ENCODE measurements at regions not wholly inside any gene's neighbourhood (a gene's known extent, or its start where the extent isn't known, plus 50 kb on each side); places are given as distances from the start of the nearest gene placed in this dataset.

- Histone ChIP-seq H3K9me3 (no peaks in the 10 kb centered on the region), H3K9ac (no peak overlapping the region), H3F3A (replicated peaks; ENCODE audit: insufficient read depth) (no peaks in the 10 kb centered on the region), H3K4me1 (ENCODE audit: control insufficient read depth in 1 of 2, insufficient read depth in 2 of 2, low read depth in 1 of 2, low read length in 1 of 2) (no peaks in the 10 kb centered on the region), H3K27ac (ENCODE audit: low read depth in 2 of 2, low read length in 1 of 2) (no peak overlapping the region), H3K36me3 (replicated peaks in 1 of 2; ENCODE audit: control insufficient read depth in 1 of 2, insufficient read depth in 2 of 2, low read length in 1 of 2) (no peaks in the 10 kb centered on the region), H3K27me3 (ENCODE audit: insufficient read depth) (no peaks in the 10 kb centered on the region), H3K79me2 (ENCODE audit: insufficient read depth) (no peaks in the 10 kb centered on the region), H3K4me3 (ENCODE audit: low read depth in 2 of 2, low read length in 1 of 2) (no peak overlapping the region), H2AFZ (ENCODE audit: low read depth) (no peak overlapping the region), H3K4me2 (no peak overlapping the region), H3K9me2 (no peaks in the 10 kb centered on the region), H4K20me1 (ENCODE audit: insufficient read depth) (no peaks in the 10 kb centered on the region)
- ChIA-PET POLR2A (no interaction called here), CTCF (no interaction called here)
- 78% methylated on average over 8 of the region's 8 CpGs for WGBS (ENCODE audit: low lambda C conversion rate)
- TF ChIP-seq POLR2AphosphoS5 (IDR thresholded peaks at IDR 0.05; ENCODE audit: low read depth, low read length) (no peak), RCOR1 (IDR thresholded peaks at IDR 0.05; ENCODE audit: low read length) (no peak), MEF2A (IDR thresholded peaks at IDR 0.05; ENCODE audit: borderline replicate concordance, low read depth) (no peak), TAF1 (IDR thresholded peaks at IDR 0.05; ENCODE audit: borderline replicate concordance, low read depth, low read length) (no peak), ZBTB33 (IDR thresholded peaks at IDR 0.05; ENCODE audit: borderline replicate concordance, low read depth) (no peak), MXI1 (IDR thresholded peaks at IDR 0.05; ENCODE audit: low read depth, low read length) (no peak), RFX5 (IDR thresholded peaks at IDR 0.05; ENCODE audit: low read length) (no peak), NFIC (IDR thresholded peaks at IDR 0.05; ENCODE audit: borderline replicate concordance) (no peak), NRF1 (IDR thresholded peaks at IDR 0.05; ENCODE audit: low read depth, low read length) (no peak), YY1 (IDR thresholded peaks at IDR 0.05; ENCODE audit: low read depth) (no peak), EZH2phosphoT487 (IDR thresholded peaks at IDR 0.05; ENCODE audit: borderline replicate concordance, low read depth) (no peak), USF1 (IDR thresholded peaks at IDR 0.05; ENCODE audit: borderline replicate concordance, low read depth) (no peak), FOXM1 (IDR thresholded peaks at IDR 0.05; ENCODE audit: low read depth) (no peak), RAD21 (IDR thresholded peaks at IDR 0.05; ENCODE audit: low read length) (no peak), PBX3 (IDR thresholded peaks at IDR 0.05) (no peak), GATA2 (CRISPR knock-in tag; IDR thresholded peaks at IDR 0.05) (no peak), USF2 (IDR thresholded peaks at IDR 0.05; ENCODE audit: borderline replicate concordance, low read depth, low read length) (no peak)
- DNase-seq, result no peak
Observed at GRCh38 chr1:57934745-57935144, 510.9 kb upstream of the DAB1 start.

Data from SK-N-SH (cell line).